HepG2 (cell line): ENCODE measurements at regions not wholly inside any gene's neighbourhood (a gene's known extent, or its start where the extent isn't known, plus 50 kb on each side); places are given as distances from the start of the nearest gene placed in this dataset.

ENCODE experiments used
- ATAC-seq: fragments of 200-7000 bp; cut with Tn5 transposase; 3 replicates; pipeline ENCODE4 v1.9.1; 2020; ENCODE audit warnings: mild to moderate bottlenecking, moderate library complexity
- BruUV-seq: library from RNA; stranded (reverse); fragments of 400-500 nt; replicated peaks from 2 replicates; lab custom pipeline; 2021; lab: Mats Ljungman, UMichigan
- CTCF ChIA-PET: fragments of 300-600 bp; formaldehyde crosslinking; extraction: SDS; loops from one replicate; lab custom pipeline; 2021; ENCODE audit warnings: low total read pairs, inconsistent platforms, low intra/inter-chr PET ratio; lab: Yijun Ruan, JAX
- POLR2A ChIA-PET: fragments of 350-600 bp; sonication (Branson Sonifier 250); formaldehyde crosslinking; loops from one replicate; lab custom pipeline; 2020; ENCODE audit warnings: antibody characterized with exemption, inconsistent platforms; lab: Yijun Ruan, JAX
- DNase-seq: peaks from one replicate; pipeline ENCODE4 v3.0.0-alpha.2; 2015; ENCODE audit warnings: low spot score
- FAIRE-seq: peaks from 3 replicates; lab custom pipeline; 2011; peaks lifted over from hg19 to GRCh38; lab: Jason Lieb, UNC
- H2AFZ ChIP-seq: one replicate; pipeline ENCODE4 v1.6.1; 2011; ENCODE audit warnings: low read length, inconsistent platforms
- H3K27ac ChIP-seq: fragments of 300-600 bp; 3 replicates; pipeline ENCODE4 v1.8.0; 2011; ENCODE audit warnings: mixed run types, mild to moderate bottlenecking, mixed read lengths, low read length, inconsistent platforms; ENCODE audit not compliant: insufficient read depth; ENCODE audit errors: extremely low read length
- H3K27me3 ChIP-seq, 2 experiments: fragments of 200-600 bp in 1 of 2; 2 replicates in 1 of 2; 3 replicates in 1 of 2; pipeline versions ENCODE4 v1.6.0 to v1.8.0; 2011; ENCODE audit warnings: low read length in 2 of 2, mild to moderate bottlenecking in 2 of 2, moderate library complexity in 2 of 2, inconsistent platforms in 1 of 2; ENCODE audit not compliant: insufficient read depth in 2 of 2, control insufficient read depth in 1 of 2
- H3K36me3 ChIP-seq, 2 experiments: fragments of 200-600 bp in 1 of 2; replicated peaks in 1 of 2; 2 replicates in 1 of 2; 3 replicates in 1 of 2; pipeline versions ENCODE4 v1.5.1 to v1.8.0; 2011; ENCODE audit warnings: low read length in 2 of 2, inconsistent platforms in 1 of 2; ENCODE audit not compliant: insufficient read depth in 2 of 2, control insufficient read depth in 1 of 2
- H3K4me1 ChIP-seq: 2 replicates; pipeline ENCODE4 v1.5.1; 2012; ENCODE audit warnings: low read length, inconsistent platforms; ENCODE audit not compliant: insufficient read depth
- H3K4me2 ChIP-seq: 2 replicates; pipeline ENCODE4 v1.6.0; 2011; ENCODE audit warnings: low read depth, low read length, inconsistent platforms
- H3K4me3 ChIP-seq, 3 experiments: fragments of 200-600 bp in 1 of 3; sonication (generic), shearing (Covaris generic) in 1 of 3; replicated peaks in 1 of 3; 2 replicates each; pipeline ENCODE4 v1.5.1; 2011 to 2016; ENCODE audit warnings: low read length in 3 of 3, inconsistent platforms in 2 of 3, low read depth in 2 of 3, mild to moderate bottlenecking in 2 of 3, control low read depth in 1 of 3, mixed read lengths in 1 of 3; ENCODE audit not compliant: insufficient read depth in 1 of 3
- H3K79me2 ChIP-seq: one replicate; pipeline ENCODE4 v1.6.1; 2011; ENCODE audit warnings: low read length, inconsistent platforms; ENCODE audit not compliant: insufficient read depth
- H3K9ac ChIP-seq: 2 replicates; pipeline ENCODE4 v1.6.0; 2011; ENCODE audit warnings: mild to moderate bottlenecking, low read depth, low read length, inconsistent platforms; ENCODE audit not compliant: insufficient read depth
- H3K9me3 ChIP-seq: 2 replicates; pipeline ENCODE4 v1.5.1; 2012; ENCODE audit warnings: mild to moderate bottlenecking, low read length
- H4K20me1 ChIP-seq: 2 replicates; pipeline ENCODE4 v1.6.0; 2011; ENCODE audit warnings: inconsistent platforms, mild to moderate bottlenecking, low read length, moderate library complexity; ENCODE audit not compliant: insufficient read depth
- AHR ChIP-seq: IDR thresholded peaks from 2 replicates; pipeline ENCODE4 v1.6.1; 2018; ENCODE audit warnings: missing genetic modification reagents, missing compliant biosample characterization
- ATM ChIP-seq: fragments of 450-650 bp; IDR thresholded peaks from 2 replicates; pipeline ENCODE4 v1.7.1; 2017; ENCODE audit warnings: mild to moderate bottlenecking, borderline replicate concordance
- CBX2 ChIP-seq, 2 experiments: fragments of 200-600 bp in 1 of 2; sonication (generic); formaldehyde crosslinking in 1 of 2; IDR thresholded peaks; 2 replicates each; pipeline versions ENCODE4 v1.7.0 to v1.8.1; 2018 to 2022; ENCODE audit warnings: low read depth in 2 of 2, low read length in 1 of 2, mild to moderate bottlenecking in 1 of 2, missing genetic modification reagents in 1 of 2
- HIVEP1 ChIP-seq: sonication (generic); formaldehyde crosslinking; IDR thresholded peaks from 2 replicates; pipeline ENCODE4 v1.4.0; 2020; ENCODE audit warnings: mild to moderate bottlenecking, missing genetic modification reagents
- RFXANK ChIP-seq: IDR thresholded peaks from 2 replicates; pipeline ENCODE4 v1.6.1; 2016
- SP4 ChIP-seq: sonication (generic); formaldehyde crosslinking; IDR thresholded peaks from 2 replicates; pipeline ENCODE4 v1.8.1; 2023; ENCODE audit warnings: mild to moderate bottlenecking, missing genetic modification reagents
- SUZ12 ChIP-seq: fragments of 150-350 bp; IDR thresholded peaks from 2 replicates; pipeline ENCODE4 v1.6.1; 2014; ENCODE audit warnings: low read depth, low read length
- ZBTB10 ChIP-seq: sonication (generic); formaldehyde crosslinking; IDR thresholded peaks from 2 replicates; pipeline ENCODE4 v1.4.0; 2020; ENCODE audit warnings: missing genetic modification reagents, borderline replicate concordance
- ZNF205 ChIP-seq: IDR thresholded peaks from 2 replicates; pipeline ENCODE4 v1.6.1; 2018; ENCODE audit warnings: missing biosample characterization, missing genetic modification reagents
- ZNF7 ChIP-seq: IDR thresholded peaks from 2 replicates; pipeline ENCODE4 v1.6.1; 2016; ENCODE audit warnings: missing biosample characterization, missing genetic modification reagents
- ZNF713 ChIP-seq: sonication (generic); formaldehyde crosslinking; IDR thresholded peaks from 2 replicates; pipeline ENCODE4 v1.4.0; 2020; ENCODE audit warnings: mild to moderate bottlenecking, missing genetic modification reagents
- ZNF768 ChIP-seq: sonication (generic); formaldehyde crosslinking; IDR thresholded peaks from 2 replicates; pipeline ENCODE4 v1.4.0; 2020; ENCODE audit warnings: missing genetic modification reagents
- ZNF841 ChIP-seq: sonication (generic); formaldehyde crosslinking; IDR thresholded peaks from 2 replicates; pipeline ENCODE4 v1.8.1; 2023; ENCODE audit warnings: missing genetic modification reagents, borderline replicate concordance
- WGBS: methylation state at CpG from one replicate; pipeline ENCODE4 v1.1.6; 2017; ENCODE audit warnings: low lambda C conversion rate; 5-methylcytosine and 5-hydroxymethylcytosine counted together
- in situ Hi-C: cut with HindIII; loops from 2 replicates; pipeline ENCODE4 v1.10.0; 2017; ENCODE audit warnings: low pct_unique_long_range_greater_than_20kb; ENCODE audit not compliant: extremely low pct_ligation_motif_present
- intact Hi-C: fragments of 100-400 bp; cut with micrococcal nuclease; formaldehyde crosslinking; loops from one replicate; pipeline ENCODE4 v1.10.0; 2022; ENCODE audit not compliant: unreplicated experiment

GRCh38 chr1:224525411-224526040 is 90.6 kb upstream of the CNIH3 start:
- in situ Hi-C loops (no loop called here), intact Hi-C loops (no loop called here)
- FAIRE-seq (no peak), DNase-seq (no peak), ATAC-seq (no peak)
- no peak for TF ChIP-seq HIVEP1 (CRISPR knock-in tag)
- no peak for TF ChIP-seq ZNF713 (CRISPR knock-in tag)
- TF ChIP-seq SP4: no peak
- TF ChIP-seq CBX2 (IDR thresholded peaks at IDR 0.05; ENCODE audit: low read depth, low read length): no peak
- no peak for TF ChIP-seq CBX2 (CRISPR knock-in tag; IDR thresholded peaks at IDR 0.05; ENCODE audit: low read depth)
- no peak for TF ChIP-seq ZNF768
- TF ChIP-seq SUZ12: no peak
- TF ChIP-seq ZNF841 (CRISPR knock-in tag): no peak
- TF ChIP-seq AHR (CRISPR knock-in tag): no peak
- no peak for TF ChIP-seq ATM
- no peak for TF ChIP-seq ZBTB10 (CRISPR knock-in tag)
- TF ChIP-seq RFXANK (CRISPR knock-in tag): no peak
- no peak for TF ChIP-seq ZNF7
- TF ChIP-seq ZNF205 (CRISPR knock-in tag): no peak
- no TSS peak for BruUV-seq
- Histone ChIP-seq H3K79me2 (no peaks in the 10 kb centered on the region), H4K20me1 (no peaks in the 10 kb centered on the region), H3K9ac (no peak overlapping the region), H3K4me2 (no peak overlapping the region), H3K27ac (no peak overlapping the region), H3K36me3 (no peaks in the 10 kb centered on the region), H3K27me3 (no peaks in the 10 kb centered on the region), H2AFZ (no peak overlapping the region), H3K4me1 (peaks cover 7% of the 10 kb centered on the region; the same call in 1 of the 2 replicates), H3K4me3 (no peak overlapping the region), H3K9me3 (no peaks in the 10 kb centered on the region)
- ChIA-PET CTCF (no interaction called here), POLR2A (no interaction called here)
- 31% methylated on average over 4 of the region's 4 CpGs for WGBS
